PC-3 (cell line): ENCODE measurements at regions not wholly inside any gene's neighbourhood (a gene's known extent, or its start where the extent isn't known, plus 50 kb on each side); places are given as distances from the start of the nearest gene placed in this dataset.

Experiments used
- ATAC-seq: fragments of 200-7000 bp; cut with Tn5 transposase; 2 replicates; pipeline ENCODE4 v1.9.1; 2020; ENCODE audit warnings: mild to moderate bottlenecking, moderate library complexity
- BruUV-seq: library from RNA; stranded (reverse); fragments of 400-500 nt; replicated peaks from 2 replicates; lab custom pipeline; 2021; lab: Mats Ljungman, UMichigan
- CTCF ChIA-PET: fragments of 300-600 bp; sonication (Branson Sonifier 250); formaldehyde crosslinking; loops from one replicate; lab custom pipeline; 2022; ENCODE audit warnings: antibody characterized with exemption; lab: Charles Lee
- POLR2A ChIA-PET: fragments of 300-600 bp; sonication (Branson Sonifier 250); formaldehyde crosslinking; loops from one replicate; lab custom pipeline; 2022; ENCODE audit warnings: antibody characterized with exemption; ENCODE audit not compliant: unreplicated experiment; lab: Charles Lee
- DNase-seq: peaks from one replicate; pipeline ENCODE4 v3.0.0-alpha.2; 2015
- H2AFZ ChIP-seq: fragments of 300-600 bp; sonication (generic); 2 replicates; pipeline ENCODE4 v1.6.0; 2016; ENCODE audit warnings: antibody characterized with exemption, low read length
- H3F3A ChIP-seq: fragments of 300-600 bp; sonication (generic); one replicate; pipeline ENCODE4 v1.6.0; 2017; ENCODE audit warnings: antibody characterized with exemption, low read length, control low read depth, mild to moderate bottlenecking; ENCODE audit not compliant: unreplicated experiment
- H3K27ac ChIP-seq: fragments of 300-600 bp; sonication (generic); 2 replicates; pipeline ENCODE4 v1.5.1; 2016; ENCODE audit warnings: mild to moderate bottlenecking, low read length
- H3K27me3 ChIP-seq: fragments of 300-600 bp; sonication (generic); 2 replicates; pipeline ENCODE4 v1.6.1; 2016; ENCODE audit warnings: low read length, mixed read lengths
- H3K36me3 ChIP-seq: fragments of 300-600 bp; sonication (generic); 2 replicates; pipeline ENCODE4 v1.6.1; 2016; ENCODE audit warnings: low read depth, mixed run types, low read length, mixed read lengths
- H3K4me1 ChIP-seq: fragments of 300-600 bp; sonication (generic); 2 replicates; pipeline ENCODE4 v1.5.1; 2016; ENCODE audit warnings: low read length; ENCODE audit not compliant: insufficient read depth
- H3K4me2 ChIP-seq: fragments of 300-600 bp; sonication (generic); 2 replicates; pipeline ENCODE4 v1.6.0; 2016; ENCODE audit warnings: low read length
- H3K4me3 ChIP-seq: fragments of 300-600 bp; sonication (generic); 2 replicates; pipeline ENCODE4 v1.5.1; 2016; ENCODE audit warnings: mild to moderate bottlenecking, low read length, mixed read lengths
- H3K79me2 ChIP-seq: fragments of 300-600 bp; sonication (generic); 2 replicates; pipeline ENCODE4 v1.6.1; 2017; ENCODE audit warnings: low read length, mixed read lengths
- H3K9ac ChIP-seq: fragments of 300-600 bp; sonication (generic); 2 replicates; pipeline ENCODE4 v1.6.0; 2016; ENCODE audit warnings: mild to moderate bottlenecking, low read length
- H3K9me2 ChIP-seq: fragments of 300-600 bp; sonication (generic); replicated peaks from 2 replicates; pipeline ENCODE4 v1.6.1; 2016; ENCODE audit warnings: mixed run types, low read length, mixed read lengths
- H3K9me3 ChIP-seq: fragments of 300-600 bp; sonication (generic); 2 replicates; pipeline ENCODE4 v1.6.1; 2016; ENCODE audit warnings: low read length, mixed read lengths
- H4K20me1 ChIP-seq: fragments of 300-600 bp; sonication (generic); 2 replicates; pipeline ENCODE4 v1.6.1; 2016; ENCODE audit warnings: low read length, mixed read lengths
- EZH2 ChIP-seq: fragments of 300-600 bp; sonication (generic); IDR thresholded peaks from one replicate; pipeline ENCODE4 v1.6.1; 2017; ENCODE audit warnings: antibody characterized with exemption, mild to moderate bottlenecking, low read length; ENCODE audit not compliant: unreplicated experiment
- EZH2phosphoT487 ChIP-seq: fragments of 300-600 bp; sonication (generic); IDR thresholded peaks from 2 replicates; pipeline ENCODE4 v1.6.1; 2018; ENCODE audit warnings: mild to moderate bottlenecking, antibody characterized with exemption, low read length, borderline replicate concordance
- intact Hi-C: fragments of 100-400 bp; cut with micrococcal nuclease; formaldehyde crosslinking; loops from 2 replicates; pipeline ENCODE4 v1.9.0; 2023
- TF ChIP-seq, protein P1 (sequence below): fragments of 300-600 bp; sonication (generic); conservative IDR thresholded peaks from 2 replicates; pipeline ENCODE4 v1.5.1; 2017; ENCODE audit warnings: antibody characterized with exemption, low read depth, mild to moderate bottlenecking, low read length

DNA sequence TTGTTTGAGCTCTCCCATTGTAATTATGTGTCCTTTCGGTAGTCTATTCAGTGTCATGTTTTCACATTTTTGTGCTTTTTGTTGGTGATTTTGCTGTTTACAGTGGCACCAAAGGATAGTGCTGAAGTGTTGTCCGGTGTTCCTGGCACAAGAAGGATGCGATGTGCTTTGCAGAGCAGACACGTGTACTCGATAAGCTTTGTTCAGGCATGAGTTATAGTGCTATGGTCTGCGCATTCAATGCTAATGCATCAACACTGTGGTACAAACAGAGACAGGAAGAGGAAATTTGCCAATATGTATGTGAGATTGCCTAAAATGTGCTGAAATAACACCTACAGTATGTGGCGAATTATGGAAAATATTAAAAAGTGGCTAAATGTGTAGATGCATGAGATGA lies 913.4 kb upstream of the ACO1 start:
- Histone ChIP-seq H3K4me1 (no peaks in the 10 kb centered on the region), H3K27ac (no peak overlapping the region), H3K4me2 (no peak overlapping the region), H3K9me2 (no peaks in the 10 kb centered on the region), H3K4me3 (no peak overlapping the region), H3K27me3 (peaks cover 6% of the 10 kb centered on the region; the same call in 1 of the 2 replicates), H3K36me3 (no peaks in the 10 kb centered on the region), H3K79me2 (no peaks in the 10 kb centered on the region), H2AFZ (no peak overlapping the region), H3K9me3 (no peaks in the 10 kb centered on the region), H3K9ac (no peak overlapping the region), H4K20me1 (no peaks in the 10 kb centered on the region), H3F3A (no peaks in the 10 kb centered on the region)
- intact Hi-C loops, result no loop called here
- no peak for DNase-seq
- no TSS peak for BruUV-seq
- TF ChIP-seq EZH2 (no peak), EZH2phosphoT487 (no peak)
- TF ChIP-seq, protein P1, sequence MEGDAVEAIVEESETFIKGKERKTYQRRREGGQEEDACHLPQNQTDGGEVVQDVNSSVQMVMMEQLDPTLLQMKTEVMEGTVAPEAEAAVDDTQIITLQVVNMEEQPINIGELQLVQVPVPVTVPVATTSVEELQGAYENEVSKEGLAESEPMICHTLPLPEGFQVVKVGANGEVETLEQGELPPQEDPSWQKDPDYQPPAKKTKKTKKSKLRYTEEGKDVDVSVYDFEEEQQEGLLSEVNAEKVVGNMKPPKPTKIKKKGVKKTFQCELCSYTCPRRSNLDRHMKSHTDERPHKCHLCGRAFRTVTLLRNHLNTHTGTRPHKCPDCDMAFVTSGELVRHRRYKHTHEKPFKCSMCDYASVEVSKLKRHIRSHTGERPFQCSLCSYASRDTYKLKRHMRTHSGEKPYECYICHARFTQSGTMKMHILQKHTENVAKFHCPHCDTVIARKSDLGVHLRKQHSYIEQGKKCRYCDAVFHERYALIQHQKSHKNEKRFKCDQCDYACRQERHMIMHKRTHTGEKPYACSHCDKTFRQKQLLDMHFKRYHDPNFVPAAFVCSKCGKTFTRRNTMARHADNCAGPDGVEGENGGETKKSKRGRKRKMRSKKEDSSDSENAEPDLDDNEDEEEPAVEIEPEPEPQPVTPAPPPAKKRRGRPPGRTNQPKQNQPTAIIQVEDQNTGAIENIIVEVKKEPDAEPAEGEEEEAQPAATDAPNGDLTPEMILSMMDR, result no peak
- ChIA-PET CTCF (no interaction called here), POLR2A (no interaction called here)
- ATAC-seq, result no peak

GRCh38 chr9:31486630-31487029 lies 897.8 kb upstream of the ACO1 start:
- no peak for DNase-seq
- CTCF ChIA-PET, result no interaction called here
- Histone ChIP-seq H3K4me2 (no peak overlapping the region), H3K27ac (no peak overlapping the region), H3K27me3 (no peaks in the 10 kb centered on the region), H3K9ac (no peak overlapping the region), H3K9me2 (no peaks in the 10 kb centered on the region), H3F3A (no peaks in the 10 kb centered on the region), H2AFZ (no peak overlapping the region), H3K4me3 (no peak overlapping the region), H3K36me3 (no peaks in the 10 kb centered on the region), H3K79me2 (no peaks in the 10 kb centered on the region), H3K4me1 (no peaks in the 10 kb centered on the region), H3K9me3 (no peaks in the 10 kb centered on the region), H4K20me1 (no peaks in the 10 kb centered on the region)
- POLR2A ChIA-PET, result no interaction called here
- ATAC-seq, result no peak
- BruUV-seq, result no TSS peak
- intact Hi-C loops, result no loop called here
- TF ChIP-seq, protein P1, result no peak
- TF ChIP-seq EZH2phosphoT487 (no peak), EZH2 (no peak)

GRCh38 chr9:31490551-31491106 lies 893.8 kb upstream of the ACO1 start:
- Histone ChIP-seq H3K27me3 (no peaks in the 10 kb centered on the region), H3K9ac (no peak overlapping the region), H3K4me3 (no peak overlapping the region), H3K4me1 (no peaks in the 10 kb centered on the region), H3K27ac (no peak overlapping the region), H3F3A (no peaks in the 10 kb centered on the region), H3K9me3 (no peaks in the 10 kb centered on the region), H2AFZ (no peak overlapping the region), H3K79me2 (no peaks in the 10 kb centered on the region), H3K9me2 (no peaks in the 10 kb centered on the region), H4K20me1 (no peaks in the 10 kb centered on the region), H3K36me3 (no peaks in the 10 kb centered on the region), H3K4me2 (no peak overlapping the region)
- CTCF ChIA-PET, result no interaction called here
- POLR2A ChIA-PET, result no interaction called here
- BruUV-seq, result no TSS peak
- TF ChIP-seq, protein P1, result no peak
- TF ChIP-seq EZH2phosphoT487 (no peak), EZH2 (no peak)
- intact Hi-C loops, result no loop called here
- DNase-seq (no peak), ATAC-seq (no peak)
